K562 (cell line): ENCODE measurements at regions not wholly inside any gene's neighbourhood (a gene's known extent, or its start where the extent isn't known, plus 50 kb on each side); places are given as distances from the start of the nearest gene placed in this dataset.

ENCODE experiments used
- ATAC-seq: fragments of 200-7000 bp; cut with Tn5 transposase; 3 replicates; pipeline ENCODE4 v1.9.1; 2020; ENCODE audit warnings: moderate library complexity
- BruUV-seq: library from RNA; stranded (reverse); fragments of 400-500 nt; replicated peaks from 2 replicates; lab custom pipeline; 2021; lab: Mats Ljungman, UMichigan
- CTCF ChIA-PET: fragments of 300-600 bp; formaldehyde crosslinking; extraction: SDS; loops from one replicate; lab custom pipeline; 2021; ENCODE audit warnings: low intra/inter-chr PET ratio; lab: Yijun Ruan, JAX
- POLR2A ChIA-PET: fragments of 300-600, 350-650 bp; sonication (Branson Sonifier 250); formaldehyde crosslinking; extraction: SDS; loops from one replicate; lab custom pipeline; 2021; ENCODE audit warnings: antibody characterized with exemption, inconsistent platforms; lab: Yijun Ruan, JAX
- DNase-seq, 4 experiments: peaks; one replicate each; pipeline versions ENCODE4 v3.0.0 to v3.0.0-alpha.2; 2011 to 2018; ENCODE audit warnings: low spot score in 3 of 4, mixed read lengths in 3 of 4; ENCODE audit errors: extremely low read depth in 1 of 4
- FAIRE-seq: peaks from 2 replicates; lab custom pipeline; 2011; peaks lifted over from hg19 to GRCh38; lab: Jason Lieb, UNC
- H2AFZ ChIP-seq: 2 replicates; pipeline ENCODE4 v1.6.0; 2011; ENCODE audit warnings: low read depth, low read length, control low read depth, inconsistent platforms
- H3K27ac ChIP-seq: fragments of 200-600 bp; 3 replicates; pipeline ENCODE4 v1.8.0; 2011; ENCODE audit warnings: low read depth, mild to moderate bottlenecking, control low read depth, inconsistent platforms, low read length, moderate library complexity, mixed read lengths; ENCODE audit errors: extremely low read depth
- H3K27me3 ChIP-seq, 2 experiments: fragments of 300-600 bp in 1 of 2; 2 replicates in 1 of 2; 3 replicates in 1 of 2; pipeline versions ENCODE4 v1.6.0 to v1.8.0; 2011; ENCODE audit warnings: inconsistent platforms in 2 of 2, low read length in 2 of 2, mild to moderate bottlenecking in 1 of 2, mixed read lengths in 1 of 2, moderate library complexity in 1 of 2; ENCODE audit not compliant: control insufficient read depth in 2 of 2, insufficient read depth in 2 of 2
- H3K36me3 ChIP-seq: fragments of 300-600 bp; 3 replicates; pipeline ENCODE4 v1.8.0; 2011; ENCODE audit warnings: mild to moderate bottlenecking, low read length, inconsistent platforms; ENCODE audit not compliant: control insufficient read depth, insufficient read depth
- H3K4me1 ChIP-seq, 2 experiments: fragments of 200-600 bp in 1 of 2; replicated peaks in 1 of 2; 2 replicates in 1 of 2; 3 replicates in 1 of 2; pipeline versions ENCODE4 v1.5.1 to v1.8.0; 2011; ENCODE audit warnings: inconsistent platforms in 2 of 2, low read length in 2 of 2, mild to moderate bottlenecking in 1 of 2, mixed read lengths in 1 of 2, moderate library complexity in 1 of 2; ENCODE audit not compliant: control insufficient read depth in 2 of 2, insufficient read depth in 2 of 2
- H3K4me2 ChIP-seq: 2 replicates; pipeline ENCODE4 v1.6.1; 2011; ENCODE audit warnings: low read length, control low read depth, inconsistent platforms, mixed read lengths; ENCODE audit not compliant: insufficient read depth
- H3K4me3 ChIP-seq: fragments of 200-600 bp; sonication (generic), shearing (Covaris generic); 2 replicates; pipeline ENCODE4 v1.5.1; 2016; ENCODE audit warnings: control low read depth, inconsistent platforms
- H3K79me2 ChIP-seq: fragments of 200-600 bp; 3 replicates; pipeline ENCODE4 v1.8.0; 2011; ENCODE audit warnings: low read length, inconsistent platforms; ENCODE audit not compliant: control insufficient read depth, insufficient read depth
- H3K9ac ChIP-seq, 2 experiments: 2 replicates each; pipeline versions ENCODE4 v1.6.0 to v1.6.1; 2011; ENCODE audit warnings: low read depth in 2 of 2, low read length in 2 of 2, control low read depth in 1 of 2, inconsistent platforms in 1 of 2, mild to moderate bottlenecking in 1 of 2, mixed read lengths in 1 of 2; ENCODE audit not compliant: insufficient read depth in 1 of 2
- H3K9me1 ChIP-seq: one replicate; pipeline ENCODE4 v1.6.0; 2011; ENCODE audit warnings: inconsistent platforms, mild to moderate bottlenecking, low read length, moderate library complexity; ENCODE audit not compliant: control insufficient read depth, insufficient read depth
- H3K9me3 ChIP-seq: replicated peaks from 2 replicates; pipeline ENCODE4 v1.5.1; 2011; ENCODE audit warnings: low read depth, low read length, inconsistent platforms; ENCODE audit not compliant: control insufficient read depth, insufficient read depth
- H4K20me1 ChIP-seq: replicated peaks from 2 replicates; pipeline ENCODE4 v1.6.1; 2011; ENCODE audit warnings: low read length, inconsistent platforms, mixed read lengths; ENCODE audit not compliant: control insufficient read depth, insufficient read depth
- CLOCK ChIP-seq: fragments of 250-450 bp; sonication (Bioruptor Pico); IDR thresholded peaks from 2 replicates; pipeline ENCODE4 v1.4.0; 2020; ENCODE audit warnings: mild to moderate bottlenecking, moderate library complexity, borderline replicate concordance
- SRSF7 ChIP-seq: fragments of 200-400 bp; formaldehyde crosslinking; optimal IDR thresholded peaks from 2 replicates; pipeline ENCODE3; 2017; ENCODE audit warnings: mild to moderate bottlenecking, low read depth, low read length
- WGBS: fragments of 100-300 bp; shearing (Covaris generic); methylation state at CpG from one replicate; pipeline ENCODE4 v1.1.6; 2016; ENCODE audit warnings: low coverage, mixed read lengths; ENCODE audit not compliant: insufficient coverage; ENCODE audit errors: missing lambda C conversion rate; 5-methylcytosine and 5-hydroxymethylcytosine counted together
- in situ Hi-C: fragments of 300-500 bp; cut with MboI; formaldehyde crosslinking; loops from 4 replicates; pipeline ENCODE4 v1.15.0; 2018; ENCODE audit warnings: inconsistent platforms, mixed read lengths
- intact Hi-C: fragments of 100-400 bp; cut with micrococcal nuclease; formaldehyde crosslinking; loops from 2 replicates; pipeline ENCODE4 v1.14.2; 2022

GRCh38 chr9:26694381-26695297 lies 198.0 kb downstream of the CAAP1 start:
- ATAC-seq (no peak), DNase-seq (no peak), FAIRE-seq (no peak)
- no TSS peak for BruUV-seq
- no peak overlapping the region for H2AFZ ChIP-seq
- intact Hi-C loops (no loop called here), in situ Hi-C loops (no loop called here)
- H3K9me3 ChIP-seq = no peaks in the 10 kb centered on the region
- ChIA-PET POLR2A (no interaction called here), CTCF (no interaction called here)
- no peak overlapping the region for H3K4me3 ChIP-seq
- TF ChIP-seq CLOCK (CRISPR knock-in tag) (no peak), SRSF7 (no peak)
- no peaks in the 10 kb centered on the region for H3K27me3 ChIP-seq
- 0% methylated on average over 5 of the region's 5 CpGs for WGBS
- no peaks in the 10 kb centered on the region for H3K36me3 ChIP-seq
- no peaks in the 10 kb centered on the region for H3K4me1 ChIP-seq
- H3K9ac ChIP-seq = no peak overlapping the region
- H3K9me1 ChIP-seq = no peaks in the 10 kb centered on the region
- no peak overlapping the region for H3K4me2 ChIP-seq
- H3K27ac ChIP-seq = no peak overlapping the region
- H4K20me1 ChIP-seq = no peaks in the 10 kb centered on the region
- no peaks in the 10 kb centered on the region for H3K79me2 ChIP-seq
